ENCODE measurements at regions not wholly inside any gene's neighbourhood (a gene's known extent, or its start where the extent isn't known, plus 50 kb on each side); places are given as distances from the start of the nearest gene placed in this dataset.

DNA sequence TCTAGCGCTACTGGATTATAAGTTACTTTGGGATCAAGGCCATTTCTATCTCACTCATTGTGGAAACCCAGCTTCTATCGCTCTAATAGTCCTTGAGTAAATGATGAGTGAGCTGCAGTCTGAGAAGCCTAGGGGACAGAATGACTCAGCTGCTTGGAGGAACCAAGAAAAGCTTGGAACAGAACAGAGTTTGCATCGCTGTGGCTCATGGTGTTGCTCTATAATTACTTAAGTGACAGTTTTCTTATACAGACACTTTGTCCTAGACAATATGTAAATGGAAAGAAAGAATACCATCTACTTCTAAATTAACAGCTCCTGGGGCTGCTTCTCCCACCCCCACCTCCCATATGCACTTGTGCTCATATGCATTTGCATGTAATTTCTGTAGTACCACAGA lies 156.9 kb downstream of the SLIT2 start:
- no peak for DNase-seq

DNA sequence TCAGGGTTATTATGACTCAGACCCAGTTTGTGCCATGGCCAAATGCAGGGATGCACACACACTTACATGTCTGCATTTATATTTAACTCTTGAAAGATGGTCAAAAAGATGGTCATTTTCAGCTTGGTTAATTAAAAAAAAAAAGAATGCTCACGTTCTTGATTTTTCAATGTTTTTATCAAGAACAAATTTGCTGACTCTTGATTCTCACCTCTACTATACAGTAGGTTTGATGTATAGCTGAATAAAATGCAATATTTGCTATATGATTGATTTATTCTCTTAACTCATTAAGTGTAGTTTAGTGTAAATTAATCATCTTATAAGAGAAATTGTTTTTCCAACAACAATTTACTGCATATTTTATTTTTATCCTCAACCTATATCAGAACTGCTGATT lies 160.4 kb downstream of the SLIT2 start:
- DNase-seq = no peak

DNA sequence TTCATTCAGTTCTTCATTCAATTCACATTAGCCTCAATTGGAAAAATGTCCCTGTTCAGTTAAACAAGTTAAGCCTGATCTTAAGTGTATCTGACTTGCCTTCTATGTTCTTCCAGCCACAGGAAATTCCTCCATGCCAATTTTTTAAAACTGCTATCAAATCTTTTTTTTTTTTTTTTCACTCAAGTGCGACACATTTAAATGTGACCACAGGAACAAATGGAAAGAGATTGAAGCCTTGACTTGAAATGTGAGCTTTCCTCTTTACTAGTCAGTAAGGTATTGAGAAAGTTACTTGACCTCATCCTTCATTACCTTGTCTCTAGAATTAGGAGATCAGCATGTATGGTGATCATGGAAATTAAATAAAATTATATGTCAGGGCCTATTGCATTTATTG lies 165.1 kb downstream of the SLIT2 start:
- no peak for DNase-seq

DNA sequence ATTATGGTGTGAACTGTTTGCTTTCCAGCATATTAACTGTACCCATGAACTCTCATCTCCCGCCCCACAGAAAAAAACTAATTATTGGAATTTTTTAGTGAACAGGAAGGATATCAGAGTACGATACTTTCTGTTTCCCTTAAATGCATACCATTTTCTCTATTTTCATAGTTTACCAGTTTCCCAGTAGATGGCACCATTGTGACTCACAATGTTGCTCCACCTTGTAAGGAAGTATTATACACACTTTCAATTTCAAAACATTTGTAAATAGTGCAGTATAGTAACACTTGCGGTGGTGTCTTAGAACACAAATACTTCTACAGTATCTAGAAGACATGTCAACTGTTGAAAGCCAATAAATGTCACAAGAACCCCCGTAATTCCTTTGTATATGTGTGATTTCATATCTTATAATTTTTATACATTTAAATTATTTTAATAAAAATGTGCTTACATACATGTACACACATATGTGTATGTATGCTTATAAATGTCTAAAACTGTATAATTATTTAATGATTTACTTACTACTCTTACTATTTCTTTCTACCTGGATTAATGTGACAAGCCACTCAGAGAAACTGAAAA lies 167.3 kb downstream of the SLIT2 start:
- no peak for DNase-seq

DNA sequence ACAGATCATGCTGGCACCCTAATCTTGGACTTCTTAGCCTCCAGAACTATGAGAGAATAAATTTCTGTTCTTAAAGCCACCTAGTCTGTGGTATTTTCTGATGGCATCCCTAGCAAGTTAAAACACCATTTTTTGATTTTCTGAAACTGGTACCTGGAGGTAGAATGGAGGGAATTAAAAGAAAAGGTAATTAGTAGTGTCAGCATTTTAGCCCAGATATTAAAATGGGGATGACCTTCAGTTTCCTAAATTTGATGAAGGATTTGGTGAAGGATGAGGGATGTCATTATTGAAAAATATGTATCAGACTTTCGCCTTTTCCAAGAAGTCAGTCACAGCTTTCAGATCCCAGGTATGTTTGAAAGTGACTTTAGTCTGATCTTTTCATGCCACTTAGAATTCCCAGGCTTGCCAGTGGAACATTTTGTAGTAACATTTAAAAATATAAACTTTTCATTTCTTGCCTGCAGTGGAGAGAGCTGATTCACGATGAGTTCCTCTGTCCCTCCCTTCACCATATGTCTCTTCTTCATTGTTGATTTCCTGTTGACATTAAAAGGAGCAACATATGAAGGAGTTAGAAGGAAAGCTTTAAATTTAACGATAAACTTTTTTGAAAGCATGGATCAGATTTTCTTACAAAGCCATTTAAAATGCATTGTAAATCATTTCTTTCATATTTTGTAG lies 169.4 kb downstream of the SLIT2 start:
- no peak for DNase-seq

DNA sequence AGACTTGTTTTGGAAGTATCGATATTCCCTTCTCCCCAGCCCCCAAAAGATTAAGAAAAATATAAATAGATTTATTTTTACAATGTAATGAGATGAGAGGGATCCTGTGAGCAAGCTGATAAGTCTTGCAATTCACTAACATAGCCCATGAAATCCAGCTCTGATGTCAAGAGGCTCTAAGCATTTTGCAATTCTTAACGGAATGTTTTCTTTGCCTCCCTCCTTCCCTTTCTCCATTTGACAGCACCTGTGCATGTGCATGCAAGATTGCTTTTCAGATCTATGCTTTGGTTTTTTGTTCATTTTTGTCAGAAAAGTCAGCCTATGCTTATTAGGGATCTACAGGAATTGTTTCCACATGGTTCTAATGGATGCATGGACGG lies 169.9 kb downstream of the SLIT2 start:
- DNase-seq = no peak

DNA sequence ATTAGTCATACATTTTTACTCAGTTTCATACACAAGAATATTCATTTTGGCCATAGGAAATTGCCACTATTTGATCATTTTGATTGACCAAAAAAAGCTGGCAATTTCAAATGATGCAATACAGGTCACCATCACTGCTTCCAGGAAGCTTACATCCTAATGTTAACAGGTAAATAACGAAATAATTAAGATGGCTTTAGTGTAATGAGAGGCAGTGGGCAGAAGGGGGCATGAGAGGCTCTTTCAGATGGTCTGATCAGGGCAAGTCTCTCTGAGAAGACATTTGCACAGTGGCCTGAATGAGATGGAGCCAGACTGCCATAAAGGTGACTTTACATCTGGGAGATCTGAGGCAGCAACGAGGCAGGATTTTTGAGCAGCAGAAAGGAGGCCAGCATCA lies 170.7 kb downstream of the SLIT2 start:
- no peak for DNase-seq

DNA sequence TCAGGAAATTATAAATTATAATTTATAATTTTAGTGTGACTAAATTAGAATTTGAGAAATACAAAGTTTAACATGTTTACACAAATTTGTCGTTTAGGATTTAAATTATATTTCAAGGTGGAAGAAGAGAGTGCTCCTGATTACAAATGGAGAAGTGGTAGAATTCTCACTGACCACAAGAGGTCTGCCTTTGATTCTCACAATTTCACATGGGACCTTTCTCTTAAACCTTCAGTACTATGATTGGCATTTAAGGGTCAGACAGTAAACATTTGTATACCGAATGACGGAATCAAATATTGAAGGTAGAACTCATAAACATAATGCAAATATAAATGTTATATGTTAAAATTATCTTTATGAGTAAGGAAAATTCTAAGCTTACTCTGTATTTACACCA lies 171.7 kb downstream of the SLIT2 start:
- no peak for DNase-seq

DNA sequence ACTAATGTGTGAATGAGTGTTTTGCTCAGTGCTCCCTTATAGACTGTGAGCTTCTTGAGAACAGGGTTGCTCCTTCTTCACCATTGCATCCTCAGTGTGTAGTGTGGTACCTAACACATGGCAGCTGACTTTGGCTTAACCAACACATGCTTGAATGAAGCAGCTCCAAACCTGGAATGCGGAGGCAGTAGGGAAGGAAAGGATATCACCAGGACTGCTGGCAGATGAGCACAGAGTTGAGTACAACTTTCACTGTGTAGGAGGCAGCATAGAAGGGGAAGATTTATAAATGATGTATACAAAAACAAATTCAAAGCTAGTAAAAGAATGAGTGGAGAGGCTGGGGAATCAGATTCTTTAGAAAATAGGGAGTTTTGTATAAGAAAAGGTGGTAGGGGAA lies 174.3 kb downstream of the SLIT2 start:
- no peak for DNase-seq

DNA sequence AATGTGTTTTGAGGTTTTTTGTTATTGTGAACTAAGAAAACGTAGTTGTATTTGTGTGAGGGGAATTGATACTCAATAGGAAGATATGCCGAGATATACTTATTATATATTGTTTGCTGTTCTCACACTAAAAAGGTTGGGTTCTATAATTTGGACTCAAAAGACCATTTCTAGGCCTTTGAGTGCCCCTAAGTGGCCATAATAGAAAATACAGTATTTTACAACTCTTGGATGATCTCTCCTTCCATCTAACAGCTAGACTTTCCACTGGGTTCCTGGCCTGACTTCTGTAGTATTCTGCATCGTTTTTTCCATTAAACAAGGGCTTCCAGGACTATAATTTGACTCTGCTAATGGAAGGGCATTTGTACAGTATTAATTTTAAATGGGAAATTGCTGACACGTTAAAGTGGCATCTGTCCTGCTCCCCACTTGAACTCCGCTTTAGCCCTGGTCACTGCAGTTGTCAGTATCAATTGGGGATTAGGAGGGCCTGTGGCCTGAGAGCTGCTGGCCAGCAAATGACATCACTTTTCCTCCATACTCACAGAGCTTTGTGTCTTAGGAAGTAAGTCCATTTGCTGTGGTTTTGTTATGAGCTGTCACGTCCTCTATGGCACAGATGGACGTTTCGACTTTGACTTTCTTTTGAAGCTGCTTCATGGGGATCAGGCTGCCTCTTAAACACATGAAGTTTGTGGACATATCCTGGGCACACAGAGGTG lies 176.9 kb downstream of the SLIT2 start:
- peak; percentile 42 for DNase-seq

DNA sequence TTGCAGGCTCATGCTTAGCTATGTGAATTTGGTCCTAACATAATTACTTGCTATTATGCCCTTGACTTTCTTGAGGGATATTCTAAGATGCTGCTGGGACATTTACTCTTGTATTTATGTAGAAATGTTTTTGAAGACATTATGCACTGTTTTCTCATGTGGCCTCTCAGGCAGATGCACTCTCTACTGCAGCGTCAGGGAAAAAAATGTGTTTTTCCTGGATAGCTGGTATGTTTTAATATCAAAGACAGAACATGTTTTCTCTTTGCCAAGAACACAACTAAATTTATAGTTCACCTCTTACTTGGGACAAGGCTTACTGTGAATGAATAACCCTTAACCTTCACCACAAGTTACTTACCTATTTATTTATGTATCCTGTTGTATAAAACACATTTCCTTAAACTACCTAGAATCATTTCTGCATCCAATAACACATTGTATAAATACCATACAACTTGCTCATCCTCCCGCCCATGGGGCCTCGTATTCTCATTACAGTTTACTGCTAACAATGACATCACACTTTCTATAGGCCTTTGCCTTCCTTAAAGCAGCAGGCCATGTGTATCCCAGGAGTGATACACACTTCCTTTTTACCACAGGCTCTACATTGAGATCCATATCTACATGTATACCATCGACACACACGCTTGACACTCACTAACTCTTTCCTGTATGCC lies 178.7 kb downstream of the SLIT2 start:
- DNase-seq = no peak

DNA sequence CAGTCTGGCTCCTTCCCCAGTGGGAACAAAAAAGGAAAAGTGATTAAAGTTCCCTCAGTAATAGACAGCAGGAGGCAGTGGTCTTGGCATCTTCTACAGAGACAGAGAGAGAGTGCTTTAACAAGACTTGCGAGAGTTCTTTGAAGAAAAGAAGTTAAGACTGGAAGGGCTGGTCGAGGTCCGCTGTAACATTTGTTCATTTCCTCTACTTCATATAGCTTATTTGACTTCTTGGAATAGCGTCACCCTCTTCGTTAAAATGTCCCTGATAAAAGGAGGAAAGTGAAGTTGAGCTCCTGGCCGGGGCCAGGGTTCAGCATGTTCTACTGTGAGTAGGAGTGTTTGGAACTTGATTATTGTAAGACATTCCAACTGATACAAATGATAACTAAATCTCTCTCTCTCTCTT lies 179.8 kb downstream of the SLIT2 start:
- DNase-seq = no peak

DNA sequence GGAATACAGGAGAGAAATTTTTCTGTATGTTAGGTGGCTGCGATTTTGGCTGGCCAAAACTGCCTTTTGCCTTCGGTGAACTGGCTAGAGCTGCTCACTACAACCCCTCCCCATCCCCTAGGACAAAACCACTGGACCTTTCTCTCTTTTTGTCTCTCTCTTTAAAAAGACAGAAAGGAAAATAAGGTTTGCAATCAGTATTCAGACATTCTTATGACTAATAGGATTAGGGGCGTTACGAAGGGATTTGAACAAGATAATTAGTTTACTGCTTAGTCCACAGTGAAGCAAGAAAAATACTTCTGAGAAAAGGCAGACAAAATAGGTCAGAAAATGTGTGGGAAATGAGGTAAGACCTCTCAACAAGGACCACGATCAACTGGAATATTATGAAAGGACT lies 180.4 kb downstream of the SLIT2 start:
- DNase-seq = no peak

DNA sequence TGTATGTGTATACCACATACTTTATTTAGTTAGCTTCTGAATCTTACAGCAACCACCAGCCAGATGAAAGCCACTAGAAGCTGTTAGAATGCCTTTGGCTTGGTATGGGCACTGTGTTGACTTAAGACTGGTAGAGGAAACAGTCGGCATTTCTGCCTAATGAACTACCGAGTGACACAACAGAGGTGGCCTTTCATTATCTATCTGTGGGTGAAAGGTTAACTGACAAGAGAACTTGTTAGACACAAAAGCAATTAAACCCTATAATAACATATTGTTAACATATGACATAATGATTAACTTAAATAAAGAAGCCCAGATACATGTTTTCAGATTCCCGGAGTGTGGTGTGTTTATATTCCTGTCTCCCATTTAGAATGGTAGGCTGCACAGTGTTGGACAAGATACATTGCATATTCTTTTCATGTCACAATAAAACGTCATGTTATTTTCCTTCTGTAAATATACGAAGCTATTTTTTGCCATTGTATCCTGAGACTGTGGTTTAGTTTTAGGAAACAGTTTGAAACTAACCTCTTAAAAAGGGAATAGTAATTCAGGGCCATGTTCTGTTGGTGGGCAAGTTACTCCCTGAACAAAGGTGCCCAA lies 181.5 kb downstream of the SLIT2 start:
- DNase-seq = no peak

DNA sequence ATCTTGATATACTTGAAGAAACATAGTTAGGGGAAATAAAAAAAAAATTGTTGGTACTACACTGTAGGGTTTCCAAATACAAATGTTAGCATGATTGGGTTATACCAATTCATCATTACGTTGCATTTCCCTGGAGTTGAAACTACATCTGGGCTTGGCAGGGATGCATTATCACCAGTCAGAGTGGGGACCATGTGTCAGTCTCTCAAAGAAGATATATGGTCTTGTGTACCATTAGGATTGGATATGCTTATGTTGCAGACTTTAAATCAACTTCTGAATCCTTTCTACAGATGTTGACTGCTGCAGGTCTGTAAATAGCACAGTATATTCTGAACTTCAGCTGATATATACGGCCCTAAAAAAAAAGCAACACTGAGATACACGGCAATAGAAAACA lies 188.5 kb downstream of the SLIT2 start:
- no peak for DNase-seq

DNA sequence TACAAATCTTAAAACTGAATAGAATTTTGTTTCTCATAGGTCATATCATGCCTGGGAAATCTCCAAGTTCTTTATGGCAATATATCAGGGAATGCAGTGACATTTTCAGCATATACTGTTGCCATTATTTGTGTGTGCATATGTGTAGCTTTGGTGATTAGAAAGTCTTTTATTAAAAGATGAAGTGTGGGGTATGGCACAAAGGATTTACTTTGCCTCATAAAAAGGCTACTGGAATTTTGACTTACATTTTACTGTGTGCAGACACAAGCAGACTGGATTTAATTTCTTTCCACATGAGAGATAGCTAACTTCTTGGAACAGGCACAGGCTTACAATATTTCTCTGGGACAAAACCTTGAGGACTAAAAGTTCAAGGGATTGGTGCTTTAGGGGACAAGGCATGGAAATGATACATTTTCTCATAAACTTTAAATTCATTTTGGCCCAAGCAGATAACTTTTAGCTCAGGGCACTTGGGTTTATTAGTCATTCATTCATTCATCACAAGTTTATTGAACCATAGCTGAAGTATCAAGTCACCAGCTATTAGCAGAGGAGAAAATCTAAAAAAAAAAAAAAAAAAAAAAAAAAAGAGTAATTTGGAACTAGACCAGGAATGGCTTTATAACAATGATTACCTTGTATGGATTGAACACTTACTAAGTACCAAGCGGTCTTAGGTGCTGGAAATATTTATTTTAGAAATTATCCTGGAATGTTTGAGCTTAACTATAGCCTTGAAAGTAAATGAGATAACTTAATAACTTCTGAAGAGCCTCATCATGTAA lies 191.5 kb downstream of the SLIT2 start:
- DNase-seq = no peak

DNA sequence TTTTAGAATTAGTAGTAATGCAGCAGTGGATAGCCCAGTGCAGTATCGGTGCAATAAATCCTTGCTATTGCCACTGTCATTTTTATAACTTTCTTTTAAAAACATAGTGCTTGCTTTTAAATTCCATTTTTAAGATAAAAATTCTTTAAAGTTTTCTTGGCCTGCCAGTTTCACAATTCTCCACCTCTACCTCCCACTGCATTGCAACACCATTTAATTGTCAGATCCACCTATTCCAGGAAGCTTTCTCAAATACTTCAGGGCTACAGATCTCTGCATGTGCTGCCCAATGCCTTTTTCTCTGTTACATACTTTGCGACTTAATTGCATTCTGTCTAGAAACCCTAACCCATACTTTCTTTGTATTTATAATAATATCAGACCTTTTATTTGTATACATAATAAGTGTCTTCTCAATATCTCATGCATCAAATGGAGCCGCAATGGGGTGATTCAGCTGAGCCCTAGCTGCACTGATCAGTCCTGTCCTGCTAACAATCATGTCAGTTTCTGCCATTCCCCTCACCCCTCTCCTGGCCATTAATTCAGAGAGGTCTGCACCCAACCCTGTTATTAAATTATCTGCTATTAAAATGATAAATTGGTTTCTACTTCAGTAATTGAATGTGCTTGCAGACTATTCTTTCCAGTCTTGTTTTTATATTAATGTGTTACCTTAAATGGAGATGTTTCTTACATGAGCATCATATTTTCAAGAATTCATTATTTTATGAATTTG lies 193.1 kb downstream of the SLIT2 start:
- DNase-seq = no peak

DNA sequence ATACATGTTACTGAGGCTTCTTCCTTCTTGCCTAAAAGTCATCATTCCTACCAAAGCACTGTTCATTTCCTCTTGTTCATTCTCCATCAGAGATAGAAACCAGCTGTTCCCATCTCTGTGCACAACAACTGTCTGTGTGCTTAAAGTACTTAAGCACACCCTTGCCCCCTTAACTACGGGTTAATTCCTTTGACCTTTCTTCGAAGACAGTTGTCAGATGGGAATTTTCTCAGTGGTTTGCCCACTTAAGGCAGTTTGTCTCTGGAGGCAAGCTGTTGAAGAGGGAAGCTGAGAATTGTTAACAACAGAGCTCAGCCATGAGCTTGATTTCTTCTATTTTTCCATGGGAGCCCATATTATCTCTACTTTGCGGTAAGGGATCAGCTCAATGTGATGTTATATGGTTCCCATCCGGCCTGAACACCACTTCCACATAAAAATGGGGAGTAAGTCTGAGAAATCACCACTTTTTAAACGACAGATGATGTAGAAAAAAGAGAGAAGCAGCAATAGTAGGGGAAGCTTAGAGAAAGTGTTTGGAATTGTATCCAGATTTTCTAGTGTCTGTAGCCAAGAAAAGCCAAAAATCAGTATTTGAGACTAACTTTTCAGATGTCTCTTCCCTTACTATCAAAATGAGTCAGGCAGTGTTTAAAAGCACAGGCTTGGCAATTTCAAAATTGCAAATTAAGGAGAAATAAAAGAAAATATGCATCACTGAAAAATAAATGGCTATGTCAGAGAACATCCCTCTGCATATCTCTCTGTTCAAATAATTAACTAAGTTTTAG lies 194.4 kb downstream of the SLIT2 start:
- DNase-seq = no peak

DNA sequence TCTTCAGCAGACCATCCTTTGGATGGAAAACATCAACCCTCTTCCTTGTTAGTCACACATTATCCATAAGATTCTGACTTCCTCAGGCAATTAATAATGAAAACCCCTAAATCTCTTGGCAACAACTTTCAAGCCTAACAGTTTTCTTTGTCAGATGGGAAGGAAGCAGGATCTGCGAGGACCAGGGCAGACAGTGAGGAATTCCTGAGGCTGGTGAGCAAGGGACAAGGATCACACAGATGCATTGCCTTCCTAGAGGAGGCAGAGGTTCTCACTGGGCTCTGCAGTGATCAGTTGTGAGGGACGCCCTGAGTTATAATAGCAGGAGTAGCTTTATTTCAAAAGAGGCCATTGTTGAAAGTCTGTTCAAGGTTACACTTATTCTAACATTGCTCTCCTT lies 195.4 kb downstream of the SLIT2 start:
- no peak for DNase-seq

DNA sequence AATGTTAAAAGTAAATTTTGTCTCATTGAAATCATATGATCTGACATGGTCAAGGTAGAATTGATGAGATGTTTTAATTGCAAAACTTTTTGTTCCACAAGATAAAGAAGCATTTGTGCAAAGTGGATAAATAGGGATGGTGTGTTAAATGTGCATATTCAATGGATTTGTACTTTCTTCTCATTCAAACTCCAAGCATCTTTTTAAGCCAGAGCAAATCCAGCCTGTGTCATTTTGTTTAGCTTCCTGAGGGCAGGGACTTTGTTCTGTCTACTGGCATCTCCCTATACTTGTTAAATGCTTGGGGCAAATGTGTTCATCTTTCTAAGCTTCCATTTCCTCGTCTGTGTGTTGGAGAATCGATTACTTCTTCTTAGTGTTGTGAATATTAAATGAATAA lies 200.3 kb downstream of the SLIT2 start:
- no peak for DNase-seq

DNA sequence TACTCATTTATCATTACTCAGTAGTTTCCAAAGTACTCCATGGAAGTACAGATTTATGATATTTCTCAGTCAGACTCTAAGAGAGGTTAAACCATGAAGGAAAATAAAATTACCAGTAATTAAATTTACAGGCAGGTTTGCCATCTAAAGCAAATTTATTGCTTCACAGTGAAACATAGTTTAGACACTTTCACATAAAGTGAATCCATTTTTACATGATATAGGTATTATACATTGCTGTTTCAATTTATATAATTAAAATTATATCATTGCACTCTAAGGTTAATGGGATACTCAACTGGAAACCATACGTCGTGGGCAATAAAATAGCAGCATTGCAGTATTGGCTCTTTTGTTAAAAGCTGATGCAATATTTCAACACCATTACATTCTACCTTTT lies 202.8 kb downstream of the SLIT2 start:
- DNase-seq = no peak
